ENCODE measurements at regions not wholly inside any gene's neighbourhood (a gene's known extent, or its start where the extent isn't known, plus 50 kb on each side); places are given as distances from the start of the nearest gene placed in this dataset.

GRCh38 chr1:84759756-84760155 is 69.5 kb upstream of the SSX2IP start:
- H3K4me1 Mint-ChIP-seq (ENCODE audit: low read depth): peaks cover 12% of the 10 kb centered on the region
- intact Hi-C loops (cut with micrococcal nuclease): loop anchor here (10.0 kb wide), 2 partner anchors 215 to 825 kb away; no protein-coding TSS in a partner anchor
- peaks cover 2% of the 10 kb centered on the region for H3K27me3 Mint-ChIP-seq
- no peaks in the 10 kb centered on the region for H3K36me3 Mint-ChIP-seq (ENCODE audit: low read depth)
- H3K9me3 Mint-ChIP-seq: no peaks in the 10 kb centered on the region
- no peak overlapping the region for H3K4me3 Mint-ChIP-seq
- no peak overlapping the region for H3K27ac Mint-ChIP-seq

- H3K27ac Mint-ChIP-seq: peak overlapping the region; percentile 8
- H3K27me3 Mint-ChIP-seq: peaks cover under 1% of the 10 kb centered on the region
- intact Hi-C loops (cut with micrococcal nuclease): loop anchor here (10.0 kb wide), 2 partner anchors 214 to 824 kb away; no protein-coding TSS in a partner anchor
- H3K9me3 Mint-ChIP-seq: no peaks in the 10 kb centered on the region
- no peaks in the 10 kb centered on the region for H3K36me3 Mint-ChIP-seq (ENCODE audit: low read depth)
- H3K4me1 Mint-ChIP-seq (ENCODE audit: low read depth): peaks cover 8% of the 10 kb centered on the region
- peak overlapping the region; percentile 59 for H3K4me3 Mint-ChIP-seq
Observed at GRCh38 chr1:84758968-84759491, 68.8 kb upstream of the SSX2IP start.

- Mint-ChIP-seq H3K4me1 (ENCODE audit: low read depth) (peaks cover 8% of the 10 kb centered on the region), H3K36me3 (ENCODE audit: low read depth) (no peaks in the 10 kb centered on the region), H3K27ac (no peak overlapping the region), H3K9me3 (no peaks in the 10 kb centered on the region), H3K4me3 (no peak overlapping the region), H3K27me3 (peaks cover under 1% of the 10 kb centered on the region)
- intact Hi-C loops (cut with micrococcal nuclease): loop anchor here (10.0 kb wide), 2 partner anchors 214 to 824 kb away; no protein-coding TSS in a partner anchor
Observed at GRCh38 chr1:84758476-84758875, 68.2 kb upstream of the SSX2IP start.

GRCh38 chr1:84757301-84757700 is 67.0 kb upstream of the SSX2IP start:
- H3K27ac Mint-ChIP-seq: no peak overlapping the region
- H3K27me3 Mint-ChIP-seq: peaks cover 6% of the 10 kb centered on the region
- no peaks in the 10 kb centered on the region for H3K36me3 Mint-ChIP-seq (ENCODE audit: low read depth)
- intact Hi-C loops (cut with micrococcal nuclease): loop anchor here (10.0 kb wide), 2 partner anchors 212 to 822 kb away; no protein-coding TSS in a partner anchor
- H3K4me3 Mint-ChIP-seq: no peak overlapping the region
- H3K4me1 Mint-ChIP-seq (ENCODE audit: low read depth): peaks cover 12% of the 10 kb centered on the region
- no peaks in the 10 kb centered on the region for H3K9me3 Mint-ChIP-seq

GRCh38 chr1:84756455-84757082 is 66.3 kb upstream of the SSX2IP start:
- Mint-ChIP-seq H3K27me3 (peaks cover 6% of the 10 kb centered on the region), H3K4me3 (no peak overlapping the region), H3K27ac (no peak overlapping the region), H3K36me3 (ENCODE audit: low read depth) (no peaks in the 10 kb centered on the region), H3K4me1 (ENCODE audit: low read depth) (peaks cover 12% of the 10 kb centered on the region), H3K9me3 (no peaks in the 10 kb centered on the region)
- intact Hi-C loops (cut with micrococcal nuclease): loop anchor here (10.0 kb wide), 2 partner anchors 212 to 822 kb away; no protein-coding TSS in a partner anchor

GRCh38 chr1:84756001-84756400 is 65.7 kb upstream of the SSX2IP start:
- Mint-ChIP-seq H3K4me3 (no peak overlapping the region), H3K9me3 (no peaks in the 10 kb centered on the region), H3K27me3 (peaks cover 6% of the 10 kb centered on the region), H3K27ac (no peak overlapping the region), H3K4me1 (ENCODE audit: low read depth) (peaks cover 12% of the 10 kb centered on the region), H3K36me3 (ENCODE audit: low read depth) (no peaks in the 10 kb centered on the region)
- intact Hi-C loops (cut with micrococcal nuclease): loop anchor here (10.0 kb wide), 2 partner anchors 211 to 821 kb away; no protein-coding TSS in a partner anchor

GRCh38 chr1:84755216-84755615 is 65.0 kb upstream of the SSX2IP start:
- intact Hi-C loops (cut with micrococcal nuclease): loop anchor here (10.0 kb wide), 2 partner anchors 210 to 820 kb away; no protein-coding TSS in a partner anchor

GRCh38 chr1:84754386-84754703 is 64.1 kb upstream of the SSX2IP start:
- Mint-ChIP-seq H3K9me3 (no peaks in the 10 kb centered on the region), H3K4me3 (no peak overlapping the region), H3K4me1 (ENCODE audit: low read depth) (peaks cover 11% of the 10 kb centered on the region), H3K27me3 (peaks cover 9% of the 10 kb centered on the region), H3K27ac (no peak overlapping the region), H3K36me3 (ENCODE audit: low read depth) (no peaks in the 10 kb centered on the region)
- intact Hi-C loops (cut with micrococcal nuclease): loop anchor here (5.0 to 10.0 kb wide), 3 partner anchors 210 to 820 kb away; partner anchors contain the start of gene PRKACB

More at GRCh38 chr1:84755216-84755615, 65.0 kb upstream of the SSX2IP start:
- Mint-ChIP-seq H3K27me3 (peaks cover 9% of the 10 kb centered on the region), H3K27ac (no peak overlapping the region), H3K4me1 (ENCODE audit: low read depth) (peaks cover 12% of the 10 kb centered on the region), H3K9me3 (no peaks in the 10 kb centered on the region), H3K4me3 (no peak overlapping the region), H3K36me3 (ENCODE audit: low read depth) (no peaks in the 10 kb centered on the region)

GRCh38 chr1:84753516-84754385 is 63.5 kb upstream of the SSX2IP start:
- Mint-ChIP-seq H3K4me3 (no peak overlapping the region), H3K27me3 (peaks cover 9% of the 10 kb centered on the region), H3K4me1 (ENCODE audit: low read depth) (peaks cover 5% of the 10 kb centered on the region), H3K36me3 (ENCODE audit: low read depth) (no peaks in the 10 kb centered on the region), H3K9me3 (no peaks in the 10 kb centered on the region), H3K27ac (no peak overlapping the region)
- intact Hi-C loops (cut with micrococcal nuclease): loop anchor here (1.0 to 10.0 kb wide), 5 partner anchors 19 to 819 kb away; partner anchors contain the start of gene PRKACB

- H3K27me3 Mint-ChIP-seq: peaks cover 9% of the 10 kb centered on the region
- no peak overlapping the region for H3K27ac Mint-ChIP-seq
- H3K36me3 Mint-ChIP-seq (ENCODE audit: low read depth): no peaks in the 10 kb centered on the region
- H3K9me3 Mint-ChIP-seq: no peaks in the 10 kb centered on the region
- intact Hi-C loops (cut with micrococcal nuclease): loop anchor here (5.0 to 10.0 kb wide), 3 partner anchors 205 to 815 kb away; partner anchors contain the start of gene PRKACB
- H3K4me3 Mint-ChIP-seq: no peak overlapping the region
- peaks cover 4% of the 10 kb centered on the region for H3K4me1 Mint-ChIP-seq (ENCODE audit: low read depth)
Observed at GRCh38 chr1:84750110-84750730, 60.0 kb upstream of the SSX2IP start.

- Mint-ChIP-seq H3K9me3 (no peaks in the 10 kb centered on the region), H3K27me3 (peaks cover 9% of the 10 kb centered on the region), H3K4me3 (no peak overlapping the region), H3K36me3 (ENCODE audit: low read depth) (no peaks in the 10 kb centered on the region), H3K27ac (no peak overlapping the region), H3K4me1 (ENCODE audit: low read depth) (peaks cover 4% of the 10 kb centered on the region)
- intact Hi-C loops (cut with micrococcal nuclease): no loop called here
Observed at GRCh38 chr1:84749427-84749826, 59.2 kb upstream of the SSX2IP start.

- Mint-ChIP-seq H3K27me3 (peaks cover 7% of the 10 kb centered on the region), H3K36me3 (ENCODE audit: low read depth) (no peaks in the 10 kb centered on the region), H3K4me1 (ENCODE audit: low read depth) (peaks cover 2% of the 10 kb centered on the region), H3K27ac (no peak overlapping the region), H3K9me3 (no peaks in the 10 kb centered on the region), H3K4me3 (no peak overlapping the region)
- intact Hi-C loops (cut with micrococcal nuclease): no loop called here
Observed at GRCh38 chr1:84748364-84748763, 58.1 kb upstream of the SSX2IP start.

GRCh38 chr1:84745857-84746256 is 55.6 kb upstream of the SSX2IP start:
- intact Hi-C loops (cut with micrococcal nuclease): no loop called here
- Mint-ChIP-seq H3K4me1 (ENCODE audit: low read depth) (no peaks in the 10 kb centered on the region), H3K36me3 (ENCODE audit: low read depth) (no peaks in the 10 kb centered on the region), H3K9me3 (no peaks in the 10 kb centered on the region), H3K27me3 (peaks cover 2% of the 10 kb centered on the region), H3K4me3 (no peak overlapping the region), H3K27ac (no peak overlapping the region)
